OCI-LY7 (cell line): ENCODE measurements at regions not wholly inside any gene's neighbourhood (a gene's known extent, or its start where the extent isn't known, plus 50 kb on each side); places are given as distances from the start of the nearest gene placed in this dataset.

Experiments used
- BruUV-seq: library from RNA; stranded (reverse); fragments of 400-500 nt; replicated peaks from 2 replicates; lab custom pipeline; 2021; lab: Mats Ljungman, UMichigan
- CTCF ChIA-PET: fragments of 300-600 bp; sonication (Branson Sonifier 250); formaldehyde crosslinking; loops from one replicate; lab custom pipeline; 2022; ENCODE audit warnings: antibody characterized with exemption; ENCODE audit not compliant: unreplicated experiment; lab: Charles Lee
- POLR2A ChIA-PET: fragments of 300-600 bp; sonication (Branson Sonifier 250); formaldehyde crosslinking; loops from one replicate; lab custom pipeline; 2022; ENCODE audit warnings: antibody characterized with exemption; lab: Charles Lee
- DNase-seq: peaks from one replicate; pipeline ENCODE4 v3.0.0-alpha.2; 2015; ENCODE audit warnings: low spot score
- H2AFZ ChIP-seq: fragments of 200-600 bp; sonication (generic), shearing (Covaris generic); 2 replicates; pipeline ENCODE4 v1.6.1; 2014; ENCODE audit warnings: mild to moderate bottlenecking, antibody characterized with exemption, low read length, moderate library complexity
- H3K27ac ChIP-seq: fragments of 200-600 bp; sonication (generic); 2 replicates; pipeline ENCODE4 v1.5.1; 2014; ENCODE audit warnings: mixed run types, low read depth, mild to moderate bottlenecking, moderate library complexity, low read length, inconsistent platforms; ENCODE audit not compliant: poor library complexity, severe bottlenecking
- H3K36me3 ChIP-seq: fragments of 200-600 bp; sonication (generic); 2 replicates; pipeline ENCODE4 v1.6.1; 2014; ENCODE audit warnings: mild to moderate bottlenecking, antibody characterized with exemption, low read length, moderate library complexity, mixed read lengths; ENCODE audit not compliant: insufficient read depth
- H3K4me1 ChIP-seq: fragments of 200-600 bp; sonication (generic); 2 replicates; pipeline ENCODE4 v1.5.1; 2014; ENCODE audit warnings: mild to moderate bottlenecking, low read length; ENCODE audit not compliant: insufficient read depth, poor library complexity, severe bottlenecking
- H3K4me2 ChIP-seq: fragments of 200-600 bp; sonication (generic); 2 replicates; pipeline ENCODE4 v1.6.1; 2014; ENCODE audit warnings: mild to moderate bottlenecking, low read length
- H3K4me3 ChIP-seq: fragments of 200-600 bp; sonication (generic); 2 replicates; pipeline ENCODE4 v1.5.1; 2014; ENCODE audit warnings: mild to moderate bottlenecking, low read depth, low read length; ENCODE audit not compliant: poor library complexity, severe bottlenecking
- H3K79me2 ChIP-seq: fragments of 200-600 bp; sonication (generic); 2 replicates; pipeline ENCODE4 v1.6.1; 2016; ENCODE audit warnings: low read depth, mild to moderate bottlenecking, low read length, moderate library complexity, mixed read lengths; ENCODE audit not compliant: insufficient read depth
- H3K9me2 ChIP-seq: fragments of 200-600 bp; sonication (generic); 2 replicates; pipeline ENCODE4 v1.6.1; 2016; ENCODE audit warnings: mild to moderate bottlenecking, low read length, mixed read lengths; ENCODE audit not compliant: insufficient read depth
- H3K9me3 ChIP-seq: fragments of 200-600 bp; sonication (generic); 2 replicates; pipeline ENCODE4 v1.6.1; 2014; ENCODE audit warnings: mild to moderate bottlenecking, mixed run types, low read length, mixed read lengths
- H4K20me1 ChIP-seq: fragments of 200-600 bp; sonication (generic); 2 replicates; pipeline ENCODE4 v1.6.1; 2014; ENCODE audit warnings: mild to moderate bottlenecking, antibody characterized with exemption, low read length, moderate library complexity, mixed read lengths; ENCODE audit not compliant: insufficient read depth
- EZH2phosphoT487 ChIP-seq: fragments of 200-600 bp; sonication (generic); IDR thresholded peaks from 2 replicates; pipeline ENCODE4 v1.6.1; 2018; ENCODE audit warnings: low read depth, borderline replicate concordance, mild to moderate bottlenecking, mixed run types, antibody characterized with exemption, low read length, moderate library complexity, mixed read lengths
- intact Hi-C: fragments of 100-400 bp; cut with micrococcal nuclease; formaldehyde crosslinking; loops from one replicate; pipeline ENCODE4 v1.10.0; 2022; ENCODE audit not compliant: unreplicated experiment
- TF ChIP-seq, protein P1 (sequence below): fragments of 200-600 bp; sonication (generic); conservative IDR thresholded peaks from 2 replicates; pipeline ENCODE4 v1.5.1; 2014; ENCODE audit warnings: mild to moderate bottlenecking, antibody characterized with exemption, low read length, moderate library complexity, mixed read lengths

DNA sequence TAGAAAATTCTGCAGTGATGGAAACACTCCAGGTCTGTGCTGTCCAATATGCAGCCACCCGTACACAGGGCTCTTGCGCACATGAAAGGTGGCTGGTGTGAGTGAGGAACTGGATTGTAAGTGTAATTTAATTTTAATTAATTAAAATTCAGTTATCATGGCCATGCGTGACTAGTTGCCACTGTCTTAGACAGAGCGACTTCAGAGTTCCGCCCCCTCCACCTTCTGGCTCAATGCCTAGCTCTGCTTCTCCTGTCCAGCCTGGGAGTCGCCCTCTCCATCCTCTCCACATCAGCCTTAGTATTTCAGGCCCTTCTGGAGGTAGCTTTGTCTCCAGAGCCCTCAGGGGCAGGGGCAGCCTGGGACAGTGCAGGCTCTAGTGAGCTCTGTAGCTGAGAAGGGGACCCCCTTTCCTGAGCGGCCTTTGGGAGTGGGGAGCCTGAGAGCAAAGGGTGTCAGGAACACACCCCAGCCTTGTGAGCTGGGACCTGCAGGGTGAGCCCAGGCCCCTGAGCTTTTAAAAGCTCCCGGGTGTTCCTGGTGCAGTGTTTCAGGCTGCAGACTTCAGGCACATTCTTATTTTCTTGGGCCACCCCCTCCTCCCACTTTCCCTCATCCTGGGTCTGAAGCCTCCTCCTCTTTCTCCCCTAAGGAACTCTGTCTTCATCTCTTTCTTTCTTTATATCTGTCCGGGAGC is 99.4 kb downstream of the IRF8 start:
- no peak for DNase-seq

DNA sequence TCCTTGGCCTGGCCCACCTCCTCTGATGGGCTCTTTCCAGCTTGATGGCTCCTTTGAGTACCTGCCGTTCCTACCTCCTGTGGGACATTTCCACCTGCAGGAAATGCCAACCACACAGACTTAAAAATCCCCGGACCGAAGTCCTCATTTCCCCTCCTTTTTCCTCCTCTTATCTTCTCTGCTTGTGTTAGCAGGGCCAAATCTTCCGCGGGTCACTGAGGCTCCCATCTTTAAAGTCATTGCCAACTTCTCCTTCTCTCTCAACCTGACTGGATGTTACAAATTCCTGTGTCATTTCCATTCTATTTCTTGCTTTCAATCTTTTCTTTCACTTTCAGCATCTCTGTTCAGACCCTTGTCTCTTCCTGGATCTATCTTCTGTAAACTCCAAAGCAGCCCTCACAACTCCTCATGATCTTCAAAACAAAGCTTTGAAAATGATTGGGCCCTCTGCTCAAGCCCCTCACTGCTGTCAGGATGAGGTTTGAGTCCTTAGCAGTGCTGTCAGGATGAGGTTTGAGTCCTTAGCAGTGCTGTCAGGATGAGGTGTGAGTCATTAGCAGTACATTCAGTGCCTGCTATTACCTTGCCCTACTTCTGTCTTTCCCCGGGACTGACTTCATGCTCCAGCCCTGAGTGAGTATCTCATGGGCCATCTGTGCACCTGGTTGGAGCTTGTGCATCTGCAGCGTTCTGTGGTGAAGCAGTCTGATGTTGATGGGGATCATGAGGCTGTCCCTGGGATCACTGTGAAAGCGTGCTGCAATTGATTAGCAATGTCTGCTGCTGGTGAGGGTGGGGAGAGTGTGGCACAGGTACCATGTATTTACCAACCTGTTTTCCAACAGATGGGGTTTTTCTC is 100.1 kb downstream of the IRF8 start:
- Histone ChIP-seq H3K4me2 (peak overlapping the region; percentile 16; the same call in 1 of the 2 replicates), H3K79me2 (no peaks in the 10 kb centered on the region), H3K36me3 (no peaks in the 10 kb centered on the region), H3K9me3 (peaks cover 11% of the 10 kb centered on the region; the same call in 1 of the 2 replicates), H3K9me2 (no peaks in the 10 kb centered on the region), H2AFZ (peak overlapping the region; percentile 38; the same call in 1 of the 2 replicates), H4K20me1 (no peaks in the 10 kb centered on the region), H3K4me1 (peaks cover 47% of the 10 kb centered on the region), H3K4me3 (no peak overlapping the region), H3K27ac (no peak overlapping the region)
- DNase-seq, result peak; percentile 34
- TF ChIP-seq EZH2phosphoT487, result no peak
- TF ChIP-seq, protein P1, sequence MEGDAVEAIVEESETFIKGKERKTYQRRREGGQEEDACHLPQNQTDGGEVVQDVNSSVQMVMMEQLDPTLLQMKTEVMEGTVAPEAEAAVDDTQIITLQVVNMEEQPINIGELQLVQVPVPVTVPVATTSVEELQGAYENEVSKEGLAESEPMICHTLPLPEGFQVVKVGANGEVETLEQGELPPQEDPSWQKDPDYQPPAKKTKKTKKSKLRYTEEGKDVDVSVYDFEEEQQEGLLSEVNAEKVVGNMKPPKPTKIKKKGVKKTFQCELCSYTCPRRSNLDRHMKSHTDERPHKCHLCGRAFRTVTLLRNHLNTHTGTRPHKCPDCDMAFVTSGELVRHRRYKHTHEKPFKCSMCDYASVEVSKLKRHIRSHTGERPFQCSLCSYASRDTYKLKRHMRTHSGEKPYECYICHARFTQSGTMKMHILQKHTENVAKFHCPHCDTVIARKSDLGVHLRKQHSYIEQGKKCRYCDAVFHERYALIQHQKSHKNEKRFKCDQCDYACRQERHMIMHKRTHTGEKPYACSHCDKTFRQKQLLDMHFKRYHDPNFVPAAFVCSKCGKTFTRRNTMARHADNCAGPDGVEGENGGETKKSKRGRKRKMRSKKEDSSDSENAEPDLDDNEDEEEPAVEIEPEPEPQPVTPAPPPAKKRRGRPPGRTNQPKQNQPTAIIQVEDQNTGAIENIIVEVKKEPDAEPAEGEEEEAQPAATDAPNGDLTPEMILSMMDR, result no peak
- intact Hi-C loops, result no loop called here
- ChIA-PET CTCF (interaction anchor here (1.1 kb wide), 1 partner anchor 96 kb away, joined by 6 read pairs; no protein-coding TSS in a partner anchor), POLR2A (interaction anchor here (0.6 to 1.8 kb wide), 3 partner anchors 14 to 74 kb away, joined by 3 to 7 read pairs (median 4); no protein-coding TSS in a partner anchor)
- BruUV-seq, result no TSS peak

More for the DNA sequence above, 99.4 kb downstream of the IRF8 start:
- TF ChIP-seq, protein P1, result no peak
- TF ChIP-seq EZH2phosphoT487, result no peak
- Histone ChIP-seq H3K27ac (no peak overlapping the region), H3K36me3 (no peaks in the 10 kb centered on the region), H4K20me1 (no peaks in the 10 kb centered on the region), H3K4me2 (peak overlapping the region; percentile 16; the same call in 1 of the 2 replicates), H2AFZ (peak overlapping the region; percentile 38; the same call in 1 of the 2 replicates), H3K9me3 (peaks cover 8% of the 10 kb centered on the region; the same call in 1 of the 2 replicates), H3K4me1 (peaks cover 47% of the 10 kb centered on the region), H3K9me2 (no peaks in the 10 kb centered on the region), H3K4me3 (no peak overlapping the region), H3K79me2 (no peaks in the 10 kb centered on the region)
- intact Hi-C loops, result no loop called here
- no TSS peak for BruUV-seq
- CTCF ChIA-PET, result interaction anchor here (1.1 kb wide), 1 partner anchor 96 kb away, joined by 6 read pairs; no protein-coding TSS in a partner anchor
- POLR2A ChIA-PET, result interaction anchor here (0.6 to 1.8 kb wide), 4 partner anchors 10 to 75 kb away, joined by 3 to 7 read pairs (median 4); no protein-coding TSS in a partner anchor
